Sigmoid colon (tissue), 6 donors: ENCODE measurements at regions not wholly inside any gene's neighbourhood (a gene's known extent, or its start where the extent isn't known, plus 50 kb on each side); places are given as distances from the start of the nearest gene placed in this dataset.
"Not testable (repeated sequence)": the region's sequence is repeated elsewhere in the genome, so short reads cannot be mapped to it uniquely, and the experiment has no call there.

Experiments
- DNase-seq: peaks from one replicate; pipeline ENCODE4 v3.0.0-alpha.2; 2019
- H3K27ac ChIP-seq, 4 donors: fragments of 200-600 bp; sonication (generic); one replicate each; pipeline ENCODE4 v1.5.1; 2016 to 2019; ENCODE audit warnings: mild to moderate bottlenecking in 1 of 4
- H3K27me3 ChIP-seq, 3 donors: fragments of 200-600 bp; sonication (generic); one replicate each; pipeline ENCODE4 v1.5.1; 2019; ENCODE audit warnings: mild to moderate bottlenecking in 1 of 3
- H3K36me3 ChIP-seq, 4 donors: fragments of 200-600 bp; sonication (generic); one replicate each; pipeline ENCODE4 v1.5.1; 2016 to 2019
- H3K4me1 ChIP-seq, 4 donors: fragments of 200-600 bp; sonication (generic); one replicate each; pipeline ENCODE4 v1.5.1; 2017 to 2019
- H3K4me3 ChIP-seq, 4 donors: fragments of 200-600 bp; sonication (generic); one replicate each; pipeline ENCODE4 v1.5.1; 2017 to 2019; ENCODE audit warnings: mild to moderate bottlenecking in 2 of 4, moderate library complexity in 1 of 4
- H3K9me3 ChIP-seq, 4 donors: fragments of 200-600 bp in 3 of 4; sonication (generic) in 3 of 4; one replicate each; pipeline versions ENCODE4 v1.5.1 to v1.6.1; 2013 to 2019
- EP300 ChIP-seq, 4 donors: sonication (generic); formaldehyde crosslinking; IDR thresholded peaks; one replicate each; pipeline ENCODE4 v1.6.1; 2017; ENCODE audit warnings: antibody characterized with exemption in 4 of 4
- POLR2A ChIP-seq, 2 donors: fragments of 450-650 bp; IDR thresholded peaks; one replicate each; pipeline ENCODE4 v1.6.1; 2016; ENCODE audit warnings: antibody characterized with exemption in 2 of 2, mild to moderate bottlenecking in 2 of 2, moderate library complexity in 2 of 2
- POLR2AphosphoS5 ChIP-seq, 4 donors: sonication (generic); formaldehyde crosslinking; IDR thresholded peaks; one replicate each; pipeline ENCODE4 v1.6.1; 2017; ENCODE audit warnings: antibody characterized with exemption in 4 of 4
- WGBS, 2 donors: extraction: QIAGEN DNeasy Blood & Tissue Kit; methylation state at CpG; one replicate each; pipeline ENCODE4 v1.1.7; 2013; 5-methylcytosine and 5-hydroxymethylcytosine counted together
- intact Hi-C: fragments of 100-400 bp; cut with DNase I; formaldehyde crosslinking; loops from one replicate; pipeline ENCODE4 v1.15.1; 2023
- TF ChIP-seq, protein P1 (sequence below), 4 experiments: fragments of 450-650 bp in 3 of 4; fragments of 200-600 bp in 1 of 4; IDR thresholded peaks; one replicate each; pipeline ENCODE4 v1.5.1; 2016 to 2019; ENCODE audit warnings: antibody characterized with exemption in 4 of 4, mild to moderate bottlenecking in 3 of 4, moderate library complexity in 2 of 4
- donor health status: healthy with polysubstance abuse.
- donor health status: healthy.

DNA sequence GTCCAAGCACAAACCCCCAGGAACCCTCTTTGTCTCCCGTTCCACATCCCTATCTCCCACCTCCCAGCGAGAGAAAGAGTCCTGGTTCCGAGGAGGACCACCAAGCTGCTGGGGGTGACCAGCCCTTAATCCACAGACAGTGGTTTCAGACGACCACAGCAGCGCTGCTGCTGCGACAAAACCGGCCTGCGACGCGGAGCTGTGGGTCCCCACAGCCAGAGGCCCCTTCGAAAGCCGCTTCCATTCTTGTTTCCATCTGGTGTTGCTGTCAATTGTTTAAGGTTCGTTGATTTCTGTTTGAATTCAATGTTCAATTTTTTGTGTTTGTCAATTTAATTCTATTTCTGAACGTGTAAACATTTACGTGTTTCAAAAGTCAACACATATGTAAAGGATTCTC lies 177.5 kb upstream of the FOXD4L5 start:
- H3K36me3 ChIP-seq, H3K27me3 ChIP-seq, intact Hi-C loops, H3K27ac ChIP-seq, H3K9me3 ChIP-seq, H3K4me1 ChIP-seq, H3K4me3 ChIP-seq: not testable (repeated sequence)
- WGBS, 2 donors, result 85 to 86% methylated on average over 15 of the region's 15 CpGs
- peak; percentile 1 for DNase-seq

DNA sequence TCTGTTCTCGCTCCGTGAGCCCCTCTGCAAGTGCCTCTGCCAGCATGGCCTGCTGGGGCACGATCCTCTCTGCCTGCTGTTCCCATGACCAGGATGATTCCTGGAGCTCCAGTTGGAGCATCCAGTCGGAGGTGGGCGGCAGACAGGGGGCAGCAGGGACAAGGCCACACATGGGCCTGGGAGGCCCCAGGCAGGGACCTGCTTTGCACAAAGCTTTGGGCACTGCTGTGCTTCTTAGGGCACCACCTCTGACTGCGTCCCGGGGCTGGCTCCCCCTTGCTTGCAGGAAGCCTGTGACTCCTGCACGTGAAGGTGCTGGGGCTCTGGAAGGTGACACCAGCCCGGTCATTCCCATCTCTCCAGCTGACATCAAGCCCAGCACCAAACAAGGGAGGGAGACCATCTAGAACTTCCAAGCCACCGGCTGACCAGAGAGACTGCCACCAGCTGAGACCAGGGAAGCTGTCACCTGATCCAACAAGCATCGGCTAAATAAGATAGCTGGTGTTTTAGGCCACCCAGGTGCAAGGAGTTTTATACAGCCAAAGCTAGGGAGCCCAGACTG lies 174.8 kb upstream of the FOXD4L5 start:
- Histone ChIP-seq H3K27me3 (no peaks in the 10 kb centered on the region), H3K4me1 (no peaks in the 10 kb centered on the region), H3K36me3 (no peaks in the 10 kb centered on the region), H3K4me3 (no peak overlapping the region), H3K9me3 (no peaks in the 10 kb centered on the region), H3K27ac (no peak overlapping the region)
- intact Hi-C loops, result no loop called here
- TF ChIP-seq POLR2A (IDR thresholded peaks at IDR 0.05) (no peak), POLR2AphosphoS5 (IDR thresholded peaks at IDR 0.05) (no peak), EP300 (IDR thresholded peaks at IDR 0.05) (no peak)
- TF ChIP-seq, protein P1, sequence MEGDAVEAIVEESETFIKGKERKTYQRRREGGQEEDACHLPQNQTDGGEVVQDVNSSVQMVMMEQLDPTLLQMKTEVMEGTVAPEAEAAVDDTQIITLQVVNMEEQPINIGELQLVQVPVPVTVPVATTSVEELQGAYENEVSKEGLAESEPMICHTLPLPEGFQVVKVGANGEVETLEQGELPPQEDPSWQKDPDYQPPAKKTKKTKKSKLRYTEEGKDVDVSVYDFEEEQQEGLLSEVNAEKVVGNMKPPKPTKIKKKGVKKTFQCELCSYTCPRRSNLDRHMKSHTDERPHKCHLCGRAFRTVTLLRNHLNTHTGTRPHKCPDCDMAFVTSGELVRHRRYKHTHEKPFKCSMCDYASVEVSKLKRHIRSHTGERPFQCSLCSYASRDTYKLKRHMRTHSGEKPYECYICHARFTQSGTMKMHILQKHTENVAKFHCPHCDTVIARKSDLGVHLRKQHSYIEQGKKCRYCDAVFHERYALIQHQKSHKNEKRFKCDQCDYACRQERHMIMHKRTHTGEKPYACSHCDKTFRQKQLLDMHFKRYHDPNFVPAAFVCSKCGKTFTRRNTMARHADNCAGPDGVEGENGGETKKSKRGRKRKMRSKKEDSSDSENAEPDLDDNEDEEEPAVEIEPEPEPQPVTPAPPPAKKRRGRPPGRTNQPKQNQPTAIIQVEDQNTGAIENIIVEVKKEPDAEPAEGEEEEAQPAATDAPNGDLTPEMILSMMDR (IDR thresholded peaks at IDR 0.05), result no peak
- DNase-seq, result no peak
- WGBS, 2 donors, result 85 to 92% methylated on average over 11 of the region's 11 CpGs

DNA sequence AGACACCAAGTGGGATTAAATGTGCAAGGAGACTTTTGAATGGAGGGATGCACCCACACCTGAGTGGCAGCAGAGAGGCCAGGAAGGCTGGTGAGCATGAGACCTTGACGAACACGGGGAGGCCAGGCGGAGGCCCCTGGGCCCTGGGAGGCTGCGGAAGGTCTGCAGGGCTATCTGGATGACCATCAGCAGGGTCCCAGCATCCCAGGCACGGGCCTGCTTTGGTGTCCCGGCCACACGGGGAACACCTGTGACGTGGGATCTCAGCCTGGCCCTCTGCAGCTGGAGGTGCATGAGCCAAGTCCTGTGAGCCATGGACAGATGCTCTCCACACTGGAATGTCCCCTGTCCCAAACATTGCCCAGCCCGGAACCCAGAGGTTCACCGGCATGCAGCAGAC lies 174.0 kb upstream of the FOXD4L5 start:
- no peak for TF ChIP-seq EP300 (IDR thresholded peaks at IDR 0.05)
- TF ChIP-seq POLR2AphosphoS5 (IDR thresholded peaks at IDR 0.05), result no peak
- TF ChIP-seq, protein P1 (IDR thresholded peaks at IDR 0.05), result no peak
- TF ChIP-seq POLR2A (IDR thresholded peaks at IDR 0.05), result no peak
- intact Hi-C loops, result no loop called here
- H3K4me1 ChIP-seq, result no peaks in the 10 kb centered on the region
- no peak for DNase-seq
- WGBS, 2 donors, result 91 to 93% methylated on average over 10 of the region's 10 CpGs
- no peak overlapping the region for H3K27ac ChIP-seq
- no peaks in the 10 kb centered on the region for H3K9me3 ChIP-seq
- H3K4me3 ChIP-seq, result no peak overlapping the region
- no peaks in the 10 kb centered on the region for H3K36me3 ChIP-seq
- H3K27me3 ChIP-seq, result no peaks in the 10 kb centered on the region

GRCh38 chr9:65458465-65458864 lies 173.5 kb upstream of the FOXD4L5 start:
- Histone ChIP-seq H3K27me3 (no peaks in the 10 kb centered on the region), H3K27ac (no peak overlapping the region), H3K9me3 (no peaks in the 10 kb centered on the region), H3K4me3 (no peak overlapping the region), H3K4me1 (no peaks in the 10 kb centered on the region), H3K36me3 (no peaks in the 10 kb centered on the region)
- intact Hi-C loops, result no loop called here
- TF ChIP-seq, protein P1 (IDR thresholded peaks at IDR 0.05), result no peak
- TF ChIP-seq POLR2AphosphoS5 (IDR thresholded peaks at IDR 0.05) (no peak), EP300 (IDR thresholded peaks at IDR 0.05) (no peak), POLR2A (IDR thresholded peaks at IDR 0.05) (no peak)
- DNase-seq, result no peak
- WGBS, 2 donors, result 91 to 95% methylated on average over 20 of the region's 20 CpGs

- H3K9me3 ChIP-seq, H3K27me3 ChIP-seq, intact Hi-C loops, DNase-seq, H3K27ac ChIP-seq, H3K36me3 ChIP-seq, H3K4me1 ChIP-seq, H3K4me3 ChIP-seq: not testable (repeated sequence)
- 93 to 96% methylated on average over 18 of the region's 18 CpGs for WGBS, 2 donors
Observed at GRCh38 chr9:65456991-65457390, 172.0 kb upstream of the FOXD4L5 start.

DNA sequence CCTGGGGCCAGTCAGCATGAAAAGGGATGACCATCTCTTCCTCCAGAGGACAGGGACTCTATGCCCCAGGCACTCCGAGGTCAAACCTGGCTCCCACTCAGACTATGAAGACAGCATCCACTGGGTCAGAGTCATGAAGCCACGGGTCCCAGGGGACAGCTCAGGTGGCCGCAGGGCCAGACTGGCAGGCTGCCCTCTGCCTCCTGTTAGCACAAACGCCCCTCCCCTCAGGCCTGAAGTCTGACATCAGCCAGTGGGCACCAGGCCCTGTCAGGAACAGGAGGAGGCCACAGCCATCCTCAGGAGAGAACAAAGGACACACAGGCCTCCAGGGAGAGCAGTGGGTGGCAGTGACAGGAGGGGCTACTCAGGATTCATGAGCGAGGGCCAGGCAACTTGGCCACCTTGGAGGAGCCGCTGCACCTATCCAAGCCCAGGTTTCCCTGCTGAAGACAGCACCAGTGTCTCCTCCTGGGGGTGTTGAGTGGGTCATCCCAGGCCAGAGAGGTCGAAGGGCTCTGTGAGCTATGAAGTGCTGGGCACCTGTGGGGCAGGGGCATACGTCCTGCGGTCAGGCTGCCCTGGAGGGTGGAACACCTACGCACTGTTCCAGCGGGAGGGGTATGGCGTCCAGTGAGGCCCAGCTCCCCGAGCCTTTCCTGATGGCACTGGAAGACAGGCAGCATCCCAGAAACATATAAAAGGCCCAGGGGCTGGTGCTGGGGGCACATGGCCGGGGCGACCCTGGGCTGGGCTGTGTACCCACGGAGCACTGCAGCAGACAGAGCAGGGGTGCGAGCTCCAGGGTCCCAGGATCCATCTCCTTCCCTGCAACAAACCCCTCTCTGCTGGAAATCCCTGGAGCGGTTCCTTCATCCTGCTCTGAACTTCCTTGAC lies 171.0 kb upstream of the FOXD4L5 start:
- intact Hi-C loops, H3K9me3 ChIP-seq, DNase-seq, H3K27ac ChIP-seq, H3K36me3 ChIP-seq, H3K4me1 ChIP-seq, H3K4me3 ChIP-seq, H3K27me3 ChIP-seq: not testable (repeated sequence)
- WGBS, 2 donors, result 80 to 82% methylated on average over 18 of the region's 18 CpGs

- intact Hi-C loops, H3K36me3 ChIP-seq, DNase-seq, H3K27ac ChIP-seq, H3K4me3 ChIP-seq, H3K9me3 ChIP-seq, H3K27me3 ChIP-seq, H3K4me1 ChIP-seq: not testable (repeated sequence)
- 82 to 85% methylated on average over 13 of the region's 13 CpGs for WGBS, 2 donors
Observed at GRCh38 chr9:65455136-65455535, 170.1 kb upstream of the FOXD4L5 start.

DNA sequence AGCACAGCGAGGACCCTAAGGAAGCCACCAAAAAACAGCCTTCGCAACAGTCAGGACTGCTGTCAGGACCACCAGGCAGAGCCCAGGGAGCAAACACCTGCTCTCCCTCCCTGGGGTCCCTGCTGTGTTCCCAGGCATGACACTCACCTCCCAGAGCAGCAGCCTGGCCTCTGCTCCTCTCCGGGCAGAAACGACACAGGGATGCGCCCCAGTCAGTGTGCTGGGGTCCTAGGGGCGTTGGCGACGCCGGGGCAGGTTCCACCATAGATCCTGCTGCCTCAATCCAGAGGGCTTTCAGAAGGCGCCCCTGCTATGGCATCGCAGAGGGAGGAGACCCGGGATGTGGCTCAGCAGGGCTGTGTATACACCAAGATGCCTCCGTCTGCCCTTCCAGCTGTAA lies 169.7 kb upstream of the FOXD4L5 start:
- H3K9me3 ChIP-seq, intact Hi-C loops, H3K4me3 ChIP-seq, H3K36me3 ChIP-seq, H3K27me3 ChIP-seq, DNase-seq, H3K4me1 ChIP-seq, H3K27ac ChIP-seq: not testable (repeated sequence)
- WGBS, 2 donors, result 84 to 87% methylated on average over 13 of the region's 13 CpGs

- DNase-seq, result peak; percentile 24
- H3K4me1 ChIP-seq, H3K36me3 ChIP-seq, intact Hi-C loops, H3K27ac ChIP-seq, H3K9me3 ChIP-seq, H3K27me3 ChIP-seq, H3K4me3 ChIP-seq: not testable (repeated sequence)
- WGBS, 2 donors, result 36 to 43% methylated on average over 2 of the region's 2 CpGs
Observed at GRCh38 chr9:65454034-65454433, 169.0 kb upstream of the FOXD4L5 start.
